Parathyroid adenoma (tissue), 2 donors: ENCODE measurements at regions not wholly inside any gene's neighbourhood (a gene's known extent, or its start where the extent isn't known, plus 50 kb on each side); places are given as distances from the start of the nearest gene placed in this dataset.

Source experiments
- H2AFZ ChIP-seq: fragments of 300-600 bp; sonication (generic); one replicate; pipeline ENCODE4 v1.7.0; 2017; ENCODE audit warnings: antibody characterized with exemption, mild to moderate bottlenecking
- H3K27ac ChIP-seq: fragments of 300-600 bp; sonication (generic); one replicate; pipeline ENCODE4 v1.7.0; 2017
- H3K27me3 ChIP-seq: fragments of 300-600 bp; sonication (generic); one replicate; pipeline ENCODE4 v1.7.0; 2017; ENCODE audit warnings: low read length; ENCODE audit not compliant: control insufficient read depth, insufficient read depth
- H3K36me3 ChIP-seq: fragments of 300-600 bp; sonication (generic); one replicate; pipeline ENCODE4 v1.7.0; 2017; ENCODE audit warnings: low read length; ENCODE audit not compliant: control insufficient read depth, insufficient read depth
- H3K4me1 ChIP-seq: fragments of 300-600 bp; sonication (generic); one replicate; pipeline ENCODE4 v1.7.0; 2017; ENCODE audit warnings: control low read depth
- H3K4me2 ChIP-seq: fragments of 300-600 bp; sonication (generic); one replicate; pipeline ENCODE4 v1.7.0; 2017; ENCODE audit warnings: low read length
- H3K4me3 ChIP-seq: fragments of 300-600 bp; sonication (generic); one replicate; pipeline ENCODE4 v1.7.0; 2017; ENCODE audit warnings: low read depth, low read length
- H3K79me2 ChIP-seq: fragments of 300-600 bp; sonication (generic); one replicate; pipeline ENCODE4 v1.7.0; 2017; ENCODE audit warnings: control low read depth
- H3K9ac ChIP-seq: fragments of 300-600 bp; sonication (generic); one replicate; pipeline ENCODE4 v1.7.0; 2017; ENCODE audit warnings: mild to moderate bottlenecking
- H3K9me3 ChIP-seq: fragments of 300-600 bp; sonication (generic); one replicate; pipeline ENCODE4 v1.7.0; 2017; ENCODE audit warnings: low read length; ENCODE audit not compliant: control insufficient read depth
- CTCF ChIP-seq: fragments of 300-600 bp; sonication (generic); IDR thresholded peaks from one replicate; pipeline ENCODE4 v1.7.0; 2017; ENCODE audit warnings: antibody characterized with exemption, mild to moderate bottlenecking
- donor health status: primary hyperparathyroidism.

GRCh38 chr12:85632390-85632789 lies 203.8 kb downstream of the RASSF9 start:
- Histone ChIP-seq H3K79me2 (no peaks in the 10 kb centered on the region), H2AFZ (no peak overlapping the region), H3K9me3 (no peaks in the 10 kb centered on the region), H3K9ac (no peak overlapping the region), H3K4me1 (no peaks in the 10 kb centered on the region), H3K4me3 (no peak overlapping the region), H3K27me3 (no peaks in the 10 kb centered on the region), H3K4me2 (no peak overlapping the region), H3K27ac (no peak overlapping the region), H3K36me3 (no peaks in the 10 kb centered on the region)
- no peak for TF ChIP-seq CTCF

- Histone ChIP-seq H3K27me3 (no peaks in the 10 kb centered on the region), H2AFZ (no peak overlapping the region), H3K9ac (no peak overlapping the region), H3K9me3 (no peaks in the 10 kb centered on the region), H3K27ac (no peak overlapping the region), H3K79me2 (no peaks in the 10 kb centered on the region), H3K36me3 (no peaks in the 10 kb centered on the region), H3K4me3 (no peak overlapping the region), H3K4me1 (no peaks in the 10 kb centered on the region), H3K4me2 (no peak overlapping the region)
- TF ChIP-seq CTCF, result no peak
Measured at GRCh38 chr12:85633491-85633890, 202.7 kb downstream of the RASSF9 start.

- Histone ChIP-seq H3K27me3 (no peaks in the 10 kb centered on the region), H3K79me2 (no peaks in the 10 kb centered on the region), H3K4me1 (peaks cover 3% of the 10 kb centered on the region), H3K36me3 (no peaks in the 10 kb centered on the region), H3K27ac (no peak overlapping the region), H2AFZ (no peak overlapping the region), H3K9me3 (no peaks in the 10 kb centered on the region), H3K4me2 (no peak overlapping the region), H3K4me3 (no peak overlapping the region), H3K9ac (no peak overlapping the region)
- TF ChIP-seq CTCF, result no peak
Measured at GRCh38 chr12:85639834-85640233, 196.4 kb downstream of the RASSF9 start.

GRCh38 chr12:85641796-85642195 lies 194.4 kb downstream of the RASSF9 start:
- Histone ChIP-seq H2AFZ (peak overlapping the region; percentile 34), H3K79me2 (no peaks in the 10 kb centered on the region), H3K27ac (no peak overlapping the region), H3K4me3 (no peak overlapping the region), H3K36me3 (no peaks in the 10 kb centered on the region), H3K9me3 (no peaks in the 10 kb centered on the region), H3K27me3 (no peaks in the 10 kb centered on the region), H3K4me2 (peak overlapping the region; percentile 12), H3K4me1 (peaks cover 3% of the 10 kb centered on the region), H3K9ac (no peak overlapping the region)
- no peak for TF ChIP-seq CTCF

- Histone ChIP-seq H3K36me3 (no peaks in the 10 kb centered on the region), H3K79me2 (no peaks in the 10 kb centered on the region), H3K4me3 (no peak overlapping the region), H3K9ac (no peak overlapping the region), H3K27ac (no peak overlapping the region), H3K9me3 (no peaks in the 10 kb centered on the region), H2AFZ (peak overlapping the region; percentile 34), H3K4me1 (peaks cover 3% of the 10 kb centered on the region), H3K4me2 (no peak overlapping the region), H3K27me3 (no peaks in the 10 kb centered on the region)
- TF ChIP-seq CTCF, result no peak
Measured at GRCh38 chr12:85642288-85642687, 193.9 kb downstream of the RASSF9 start.
